Astrocyte (in vitro differentiated cells and primary cell): ENCODE measurements at regions not wholly inside any gene's neighbourhood (a gene's known extent, or its start where the extent isn't known, plus 50 kb on each side); places are given as distances from the start of the nearest gene placed in this dataset.

Experiments
- DNase-seq: peaks from one replicate; pipeline ENCODE4 v3.0.0-alpha.2; 2010; ENCODE audit warnings: low read depth
- FAIRE-seq: peaks from 2 replicates; lab custom pipeline; 2011; peaks lifted over from hg19 to GRCh38; lab: Jason Lieb, UNC
- H2AFZ ChIP-seq: 2 replicates; pipeline ENCODE4 v1.6.0; 2012; ENCODE audit warnings: low read depth, low read length, inconsistent platforms
- H3K27ac ChIP-seq: 2 replicates; pipeline ENCODE4 v1.5.1; 2011; ENCODE audit warnings: low read depth, low read length, inconsistent platforms
- H3K27me3 ChIP-seq: 2 replicates; pipeline ENCODE4 v1.6.0; 2011; ENCODE audit warnings: low read length, inconsistent platforms; ENCODE audit not compliant: insufficient read depth
- H3K36me3 ChIP-seq: 2 replicates; pipeline ENCODE4 v1.5.1; 2011; ENCODE audit warnings: low read length, inconsistent platforms; ENCODE audit not compliant: insufficient read depth
- H3K4me1 ChIP-seq: 2 replicates; pipeline ENCODE4 v1.5.1; 2011; ENCODE audit warnings: low read length, inconsistent platforms; ENCODE audit not compliant: insufficient read depth
- H3K4me2 ChIP-seq: 2 replicates; pipeline ENCODE4 v1.6.0; 2012; ENCODE audit warnings: low read length, inconsistent platforms
- H3K4me3 ChIP-seq: 2 replicates; pipeline ENCODE4 v1.5.1; 2011; ENCODE audit warnings: low read depth, mild to moderate bottlenecking, low read length, inconsistent platforms; ENCODE audit not compliant: insufficient read depth
- H3K79me2 ChIP-seq: 2 replicates; pipeline ENCODE4 v1.6.0; 2012; ENCODE audit warnings: mild to moderate bottlenecking, low read length, inconsistent platforms; ENCODE audit not compliant: insufficient read depth
- H3K9ac ChIP-seq: 2 replicates; pipeline ENCODE4 v1.6.0; 2012; ENCODE audit warnings: mild to moderate bottlenecking, low read length, inconsistent platforms
- H3K9me3 ChIP-seq: 2 replicates; pipeline ENCODE4 v1.5.1; 2012; ENCODE audit warnings: low read depth, mild to moderate bottlenecking, low read length, inconsistent platforms; ENCODE audit not compliant: insufficient read depth
- H4K20me1 ChIP-seq: 2 replicates; pipeline ENCODE4 v1.6.0; 2012; ENCODE audit warnings: low read length, inconsistent platforms; ENCODE audit not compliant: insufficient read depth
- H3K27ac Mint-ChIP-seq: one replicate; pipeline ENCODE4 v1.8.0; 2021; ENCODE audit warnings: mild to moderate bottlenecking, mixed read lengths; ENCODE audit not compliant: unreplicated experiment
- H3K27me3 Mint-ChIP-seq: one replicate; pipeline ENCODE4 v1.8.0; 2021; ENCODE audit warnings: low read depth, mixed read lengths; ENCODE audit not compliant: unreplicated experiment
- H3K36me3 Mint-ChIP-seq: one replicate; pipeline ENCODE4 v1.8.0; 2021; ENCODE audit warnings: low read depth, mixed read lengths; ENCODE audit not compliant: unreplicated experiment
- H3K4me1 Mint-ChIP-seq: one replicate; pipeline ENCODE4 v1.8.0; 2021; ENCODE audit warnings: low read depth, mixed read lengths; ENCODE audit not compliant: unreplicated experiment
- H3K4me3 Mint-ChIP-seq: one replicate; pipeline ENCODE4 v1.8.0; 2021; ENCODE audit warnings: mild to moderate bottlenecking, moderate library complexity, mixed read lengths; ENCODE audit not compliant: unreplicated experiment
- H3K9me3 Mint-ChIP-seq: one replicate; pipeline ENCODE4 v1.8.0; 2021; ENCODE audit warnings: mild to moderate bottlenecking, mixed read lengths; ENCODE audit not compliant: unreplicated experiment
- EZH2 ChIP-seq: IDR thresholded peaks from 2 replicates; pipeline ENCODE4 v1.6.1; 2012; ENCODE audit warnings: mild to moderate bottlenecking, low read length, inconsistent platforms; ENCODE audit not compliant: insufficient read depth
- TF ChIP-seq, protein P1 (sequence below): IDR thresholded peaks from 2 replicates; pipeline ENCODE4 v1.5.1; 2011; ENCODE audit warnings: low read depth, mild to moderate bottlenecking, inconsistent platforms, low read length, moderate library complexity; ENCODE audit not compliant: insufficient read depth

DNA sequence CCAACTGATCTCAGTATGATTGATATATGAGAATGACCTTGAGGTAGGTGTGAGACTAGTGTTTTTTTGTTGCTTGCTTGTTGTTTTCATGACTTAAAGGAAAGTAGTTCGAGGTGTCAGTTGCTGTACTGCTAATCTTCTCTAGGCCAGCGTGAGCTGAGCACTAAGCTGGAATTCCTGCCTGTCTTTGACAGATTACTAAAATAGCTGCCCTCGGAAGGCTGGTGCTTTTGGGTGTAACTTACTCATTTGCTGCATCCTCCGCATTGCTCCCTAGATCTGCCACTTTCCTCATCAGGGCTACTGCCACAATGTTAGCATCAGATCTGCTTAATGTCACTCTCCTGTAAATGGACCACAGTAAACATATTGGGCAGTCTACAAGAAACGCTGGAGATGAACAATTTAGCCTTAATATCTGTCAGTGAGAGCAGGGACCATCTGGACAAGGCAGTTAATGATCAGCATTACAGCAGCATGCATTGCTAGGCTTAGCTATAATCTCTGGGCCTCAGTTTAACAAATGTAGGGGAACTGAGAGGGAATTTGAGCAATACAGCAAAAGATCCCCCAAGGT, 106.6 kb upstream of the CDH6 start:
- no peak for DNase-seq
- H3K9me3 ChIP-seq: no peaks in the 10 kb centered on the region
- no peak overlapping the region for H3K9ac ChIP-seq
- no peak overlapping the region for H3K4me3 ChIP-seq
- no peaks in the 10 kb centered on the region for H3K36me3 ChIP-seq
- H2AFZ ChIP-seq: no peak overlapping the region
- Mint-ChIP-seq H3K36me3 (no peaks in the 10 kb centered on the region), H3K4me1 (no peaks in the 10 kb centered on the region), H3K27ac (no peak overlapping the region), H3K9me3 (no peaks in the 10 kb centered on the region), H3K27me3 (peaks cover 4% of the 10 kb centered on the region), H3K4me3 (no peak overlapping the region)
- no peaks in the 10 kb centered on the region for H3K4me1 ChIP-seq
- no peaks in the 10 kb centered on the region for H3K79me2 ChIP-seq
- FAIRE-seq: no peak
- H3K27ac ChIP-seq: no peak overlapping the region
- H4K20me1 ChIP-seq: no peaks in the 10 kb centered on the region
- no peak overlapping the region for H3K4me2 ChIP-seq
- no peak for TF ChIP-seq EZH2
- TF ChIP-seq, protein P1, sequence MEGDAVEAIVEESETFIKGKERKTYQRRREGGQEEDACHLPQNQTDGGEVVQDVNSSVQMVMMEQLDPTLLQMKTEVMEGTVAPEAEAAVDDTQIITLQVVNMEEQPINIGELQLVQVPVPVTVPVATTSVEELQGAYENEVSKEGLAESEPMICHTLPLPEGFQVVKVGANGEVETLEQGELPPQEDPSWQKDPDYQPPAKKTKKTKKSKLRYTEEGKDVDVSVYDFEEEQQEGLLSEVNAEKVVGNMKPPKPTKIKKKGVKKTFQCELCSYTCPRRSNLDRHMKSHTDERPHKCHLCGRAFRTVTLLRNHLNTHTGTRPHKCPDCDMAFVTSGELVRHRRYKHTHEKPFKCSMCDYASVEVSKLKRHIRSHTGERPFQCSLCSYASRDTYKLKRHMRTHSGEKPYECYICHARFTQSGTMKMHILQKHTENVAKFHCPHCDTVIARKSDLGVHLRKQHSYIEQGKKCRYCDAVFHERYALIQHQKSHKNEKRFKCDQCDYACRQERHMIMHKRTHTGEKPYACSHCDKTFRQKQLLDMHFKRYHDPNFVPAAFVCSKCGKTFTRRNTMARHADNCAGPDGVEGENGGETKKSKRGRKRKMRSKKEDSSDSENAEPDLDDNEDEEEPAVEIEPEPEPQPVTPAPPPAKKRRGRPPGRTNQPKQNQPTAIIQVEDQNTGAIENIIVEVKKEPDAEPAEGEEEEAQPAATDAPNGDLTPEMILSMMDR: no peak
- H3K27me3 ChIP-seq: no peaks in the 10 kb centered on the region

DNA sequence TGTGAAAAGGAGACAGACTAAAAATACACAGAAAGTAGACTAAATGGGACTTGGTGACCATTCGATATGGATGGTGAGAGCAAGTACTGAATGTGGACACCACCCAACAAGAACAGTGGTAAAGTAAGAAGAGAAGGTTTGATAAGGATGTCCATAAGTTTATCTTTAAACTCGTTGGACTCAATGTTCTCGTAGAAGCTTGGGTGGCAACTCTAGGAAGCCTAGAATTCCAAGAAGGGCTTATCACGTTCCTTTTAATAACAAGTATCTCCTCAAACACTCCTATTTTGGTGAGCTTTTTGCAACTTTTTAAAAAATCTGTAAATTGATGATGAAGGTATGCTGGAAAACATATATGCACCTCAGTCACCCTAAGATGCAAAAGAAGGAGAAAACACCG, 108.6 kb upstream of the CDH6 start:
- Mint-ChIP-seq H3K4me1 (no peaks in the 10 kb centered on the region), H3K9me3 (no peaks in the 10 kb centered on the region), H3K4me3 (no peak overlapping the region), H3K36me3 (no peaks in the 10 kb centered on the region), H3K27ac (no peak overlapping the region), H3K27me3 (peaks cover 4% of the 10 kb centered on the region)
- H3K27ac ChIP-seq: no peak overlapping the region
- no peaks in the 10 kb centered on the region for H3K9me3 ChIP-seq
- H3K79me2 ChIP-seq: no peaks in the 10 kb centered on the region
- H3K4me3 ChIP-seq: no peak overlapping the region
- no peaks in the 10 kb centered on the region for H3K4me1 ChIP-seq
- no peak for TF ChIP-seq EZH2
- TF ChIP-seq, protein P1: no peak
- H2AFZ ChIP-seq: no peak overlapping the region
- no peaks in the 10 kb centered on the region for H3K36me3 ChIP-seq
- no peak overlapping the region for H3K4me2 ChIP-seq
- FAIRE-seq (no peak), DNase-seq (no peak)
- H3K9ac ChIP-seq: no peak overlapping the region
- H4K20me1 ChIP-seq: no peaks in the 10 kb centered on the region
- H3K27me3 ChIP-seq: no peaks in the 10 kb centered on the region

DNA sequence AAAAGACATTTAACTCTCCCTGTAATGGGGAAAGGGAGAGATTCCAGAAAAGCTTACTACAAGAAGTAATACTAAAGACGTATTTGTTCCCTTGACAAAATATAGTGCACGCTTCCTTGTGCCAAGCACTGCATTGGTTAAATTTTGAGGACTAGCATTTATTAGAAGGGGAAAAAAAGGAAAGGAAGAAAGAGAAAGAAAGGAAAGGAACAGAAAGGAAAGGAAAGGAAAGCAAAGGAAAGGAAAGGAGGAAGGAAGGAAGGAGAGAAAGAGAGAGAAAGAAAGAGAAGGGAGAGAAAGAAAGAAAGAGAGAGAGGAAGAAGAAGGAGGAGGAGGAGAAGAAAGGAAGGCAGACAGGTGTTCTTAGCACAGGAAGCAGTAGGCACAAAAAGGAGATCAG, 110.1 kb upstream of the CDH6 start:
- no peaks in the 10 kb centered on the region for H3K36me3 ChIP-seq
- no peak overlapping the region for H3K27ac ChIP-seq
- H3K27me3 Mint-ChIP-seq: peaks cover 1% of the 10 kb centered on the region
- DNase-seq (no peak), FAIRE-seq (no peak)
- H3K9me3 ChIP-seq: no peaks in the 10 kb centered on the region
- H2AFZ ChIP-seq: no peak overlapping the region
- H3K27ac Mint-ChIP-seq: no peak overlapping the region
- H3K4me1 Mint-ChIP-seq: no peaks in the 10 kb centered on the region
- H3K4me1 ChIP-seq: no peaks in the 10 kb centered on the region
- H3K79me2 ChIP-seq: no peaks in the 10 kb centered on the region
- no peaks in the 10 kb centered on the region for H3K9me3 Mint-ChIP-seq
- no peaks in the 10 kb centered on the region for H3K27me3 ChIP-seq
- H3K36me3 Mint-ChIP-seq: no peaks in the 10 kb centered on the region
- H3K4me3 Mint-ChIP-seq: no peak overlapping the region
- no peak overlapping the region for H3K9ac ChIP-seq
- no peaks in the 10 kb centered on the region for H4K20me1 ChIP-seq
- no peak overlapping the region for H3K4me3 ChIP-seq
- H3K4me2 ChIP-seq: no peak overlapping the region
- no peak for TF ChIP-seq EZH2
- TF ChIP-seq, protein P1: no peak
